WTC11 (cell line): ENCODE measurements at regions not wholly inside any gene's neighbourhood (a gene's known extent, or its start where the extent isn't known, plus 50 kb on each side); places are given as distances from the start of the nearest gene placed in this dataset.

Experiments used
- ATAC-seq: fragments of 200-7000 bp; cut with Tn5 transposase; 2 replicates; pipeline ENCODE4 v1.10.0; 2021; ENCODE audit warnings: mild to moderate bottlenecking, moderate library complexity
- CTCF ChIA-PET: fragments of 300-600 bp; sonication (Branson Sonifier 250); formaldehyde crosslinking; loops from one replicate; lab custom pipeline; 2021; ENCODE audit warnings: antibody characterized with exemption; lab: Charles Lee
- POLR2A ChIA-PET: fragments of 350-600 bp; sonication (Branson Sonifier 250); formaldehyde crosslinking; loops from one replicate; lab custom pipeline; 2021; ENCODE audit warnings: antibody characterized with exemption; lab: Charles Lee
- DNase-seq: peaks from one replicate; pipeline ENCODE4 v3.0.0; 2021; ENCODE audit warnings: low spot score
- H3K27ac Mint-ChIP-seq: 2 replicates; pipeline ENCODE4 v1.8.0; 2021; ENCODE audit warnings: mixed read lengths
- H3K27me3 Mint-ChIP-seq: 2 replicates; pipeline ENCODE4 v1.8.0; 2021; ENCODE audit warnings: low read depth, mild to moderate bottlenecking, moderate library complexity, mixed read lengths
- H3K36me3 Mint-ChIP-seq: 2 replicates; pipeline ENCODE4 v1.8.0; 2021; ENCODE audit warnings: mixed read lengths
- H3K4me1 Mint-ChIP-seq: 2 replicates; pipeline ENCODE4 v1.8.0; 2022; ENCODE audit warnings: mixed read lengths
- H3K4me3 Mint-ChIP-seq: 2 replicates; pipeline ENCODE4 v1.8.0; 2021; ENCODE audit warnings: mild to moderate bottlenecking, moderate library complexity, mixed read lengths
- H3K9me3 Mint-ChIP-seq: 2 replicates; pipeline ENCODE4 v1.8.0; 2021; ENCODE audit warnings: mixed read lengths
- AR ChIP-seq: fragments of 250-450 bp; sonication (Bioruptor Pico); IDR thresholded peaks from 2 replicates; pipeline ENCODE4 v1.9.0; 2021; ENCODE audit warnings: mild to moderate bottlenecking
- ARID4B ChIP-seq: sonication (generic); formaldehyde crosslinking; IDR thresholded peaks from 2 replicates; pipeline ENCODE4 v1.8.0; 2023; ENCODE audit warnings: missing genetic modification reagents, mild to moderate bottlenecking, borderline replicate concordance
- ATF1 ChIP-seq: sonication (generic); formaldehyde crosslinking; IDR thresholded peaks from 2 replicates; pipeline ENCODE4 v1.8.1; 2023; ENCODE audit warnings: mild to moderate bottlenecking, moderate library complexity, missing genetic modification reagents
- ATF2 ChIP-seq: sonication (generic); formaldehyde crosslinking; IDR thresholded peaks from 2 replicates; pipeline ENCODE4 v1.8.1; 2022; ENCODE audit warnings: low read depth, missing genetic modification reagents, borderline replicate concordance
- CDX4 ChIP-seq: fragments of 250-450 bp; sonication (Bioruptor Pico); IDR thresholded peaks from 2 replicates; pipeline ENCODE4 v1.9.0; 2021; ENCODE audit warnings: moderate library complexity, mild to moderate bottlenecking, inconsistent platforms, borderline replicate concordance
- ESRRA ChIP-seq: sonication (generic); formaldehyde crosslinking; IDR thresholded peaks from 2 replicates; pipeline ENCODE4 v1.8.1; 2022; ENCODE audit warnings: mild to moderate bottlenecking, missing genetic modification reagents, borderline replicate concordance
- FOXK1 ChIP-seq: sonication (generic); formaldehyde crosslinking; IDR thresholded peaks from 2 replicates; pipeline ENCODE4 v1.8.0; 2022; ENCODE audit warnings: mild to moderate bottlenecking, moderate library complexity, missing genetic modification reagents
- HMGA2 ChIP-seq: fragments of 250-450 bp; sonication (Bioruptor Pico); IDR thresholded peaks from 2 replicates; pipeline ENCODE4 v1.4.0; 2021; ENCODE audit warnings: mild to moderate bottlenecking, moderate library complexity
- IRF2 ChIP-seq: sonication (generic); formaldehyde crosslinking; IDR thresholded peaks from 2 replicates; pipeline ENCODE4 v1.8.0; 2022; ENCODE audit warnings: low read depth, missing genetic modification reagents, borderline replicate concordance
- JUN ChIP-seq: sonication (generic); formaldehyde crosslinking; IDR thresholded peaks from 2 replicates; pipeline ENCODE4 v1.8.0; 2023; ENCODE audit warnings: mild to moderate bottlenecking, missing genetic modification reagents
- NFYB ChIP-seq: sonication (generic); formaldehyde crosslinking; conservative IDR thresholded peaks from 2 replicates; pipeline ENCODE4 v1.8.0; 2022; ENCODE audit warnings: low read depth, missing genetic modification reagents
- STAT6 ChIP-seq: sonication (generic); formaldehyde crosslinking; conservative IDR thresholded peaks from 2 replicates; pipeline ENCODE4 v1.8.1; 2023; ENCODE audit warnings: mild to moderate bottlenecking, low read depth, missing genetic modification reagents, moderate library complexity
- USF1 ChIP-seq: sonication (generic); formaldehyde crosslinking; IDR thresholded peaks from 2 replicates; pipeline ENCODE4 v1.8.0; 2022; ENCODE audit warnings: mild to moderate bottlenecking, missing genetic modification reagents
- USF2 ChIP-seq: sonication (generic); formaldehyde crosslinking; IDR thresholded peaks from 2 replicates; pipeline ENCODE4 v1.8.1; 2023; ENCODE audit warnings: mild to moderate bottlenecking, missing genetic modification reagents, moderate library complexity
- ZSCAN18 ChIP-seq: fragments of 250-450 bp; sonication (Bioruptor Pico); IDR thresholded peaks from 2 replicates; pipeline ENCODE4 v2.1.2; 2022; ENCODE audit warnings: mild to moderate bottlenecking, moderate library complexity

- no peak for TF ChIP-seq USF1
Observed at GRCh38 chr14:42002141-42002540, 395.5 kb downstream of the LRFN5 start (continued).

GRCh38 chr14:42001431-42001830 lies 394.8 kb downstream of the LRFN5 start:
- ATAC-seq (no peak), DNase-seq (no peak)
- TF ChIP-seq NFYB (CRISPR knock-in tag) (no peak), CDX4 (CRISPR knock-in tag) (no peak), STAT6 (CRISPR knock-in tag) (no peak), ARID4B (no peak), FOXK1 (CRISPR knock-in tag) (no peak), USF2 (no peak), HMGA2 (CRISPR knock-in tag) (no peak), JUN (no peak), ZSCAN18 (no peak), ESRRA (no peak), USF1 (no peak), ATF1 (CRISPR knock-in tag) (no peak)
- Mint-ChIP-seq H3K27ac (no peak overlapping the region), H3K9me3 (no peaks in the 10 kb centered on the region), H3K4me1 (no peaks in the 10 kb centered on the region), H3K27me3 (no peaks in the 10 kb centered on the region), H3K36me3 (no peaks in the 10 kb centered on the region), H3K4me3 (no peak overlapping the region)
- ChIA-PET POLR2A (no interaction called here), CTCF (no interaction called here)

- Mint-ChIP-seq H3K27me3 (no peaks in the 10 kb centered on the region), H3K9me3 (no peaks in the 10 kb centered on the region), H3K4me3 (no peak overlapping the region), H3K27ac (no peak overlapping the region), H3K4me1 (no peaks in the 10 kb centered on the region), H3K36me3 (no peaks in the 10 kb centered on the region)
- ChIA-PET POLR2A (no interaction called here), CTCF (no interaction called here)
- ATAC-seq (no peak), DNase-seq (no peak)
- no peak for TF ChIP-seq ZSCAN18
- TF ChIP-seq IRF2 (CRISPR knock-in tag), result no peak
- no peak for TF ChIP-seq ATF2
- TF ChIP-seq ESRRA, result no peak
- TF ChIP-seq AR (CRISPR knock-in tag), result no peak
Observed at GRCh38 chr14:42000450-42000849, 393.8 kb downstream of the LRFN5 start.
